CD14-positive monocyte (primary cell): ENCODE measurements at regions not wholly inside any gene's neighbourhood (a gene's known extent, or its start where the extent isn't known, plus 50 kb on each side); places are given as distances from the start of the nearest gene placed in this dataset.

Experiments used
- DNase-seq, 3 donors: peaks; one replicate each; pipeline ENCODE4 v3.0.0-alpha.2; 2011 to 2022
- H2AFZ ChIP-seq: 2 replicates; pipeline ENCODE4 v1.6.0; 2012; ENCODE audit warnings: mild to moderate bottlenecking, low read depth, low read length, inconsistent platforms; ENCODE audit not compliant: insufficient read depth, poor library complexity, severe bottlenecking
- H3K27ac ChIP-seq, 2 donors: 1 replicate in 1 of 2; 2 replicates in 1 of 2; pipeline ENCODE4 v1.5.1; 2012 to 2013; ENCODE audit warnings: low read length in 2 of 2, control low read depth in 1 of 2, inconsistent platforms in 1 of 2, low read depth in 1 of 2, mild to moderate bottlenecking in 1 of 2
- H3K27me3 ChIP-seq, 2 donors: one replicate each; pipeline versions ENCODE4 v1.6.0 to v1.6.1; 2011 to 2013; ENCODE audit warnings: low read length in 2 of 2; ENCODE audit not compliant: control insufficient read depth in 2 of 2, insufficient read depth in 2 of 2
- H3K36me3 ChIP-seq, 2 donors: replicated peaks in 1 of 2; 1 replicate in 1 of 2; 2 replicates in 1 of 2; pipeline versions ENCODE4 v1.5.1 to v1.6.1; 2012 to 2013; ENCODE audit warnings: low read length in 2 of 2, control low read depth in 1 of 2, inconsistent platforms in 1 of 2, mild to moderate bottlenecking in 1 of 2; ENCODE audit not compliant: insufficient read depth in 2 of 2, control insufficient read depth in 1 of 2
- H3K4me1 ChIP-seq, 2 donors: 1 replicate in 1 of 2; 2 replicates in 1 of 2; pipeline versions ENCODE4 v1.5.1 to v1.6.1; 2012 to 2013; ENCODE audit warnings: low read length in 2 of 2, control low read depth in 1 of 2, inconsistent platforms in 1 of 2, mild to moderate bottlenecking in 1 of 2, moderate library complexity in 1 of 2; ENCODE audit not compliant: insufficient read depth in 2 of 2, control insufficient read depth in 1 of 2
- H3K4me2 ChIP-seq: replicated peaks from 2 replicates; pipeline ENCODE3; 2012; ENCODE audit warnings: low read length, moderate library complexity, mild to moderate bottlenecking; ENCODE audit not compliant: poor library complexity, severe bottlenecking; ENCODE audit errors: extremely low read depth
- H3K4me3 ChIP-seq, 3 experiments: fragments of 200-600 bp in 1 of 3; sonication (generic) in 1 of 3; replicated peaks in 1 of 3; 1 replicate in 2 of 3; 2 replicates in 1 of 3; pipeline ENCODE4 v1.5.1; 2011 to 2013; ENCODE audit warnings: low read length in 3 of 3, mild to moderate bottlenecking in 3 of 3, control low read depth in 2 of 3, low read depth in 2 of 3, inconsistent platforms in 1 of 3, moderate library complexity in 1 of 3
- H3K79me2 ChIP-seq: 2 replicates; pipeline ENCODE4 v1.6.0; 2012; ENCODE audit warnings: mild to moderate bottlenecking, control low read depth, inconsistent platforms, low read length, moderate library complexity; ENCODE audit not compliant: insufficient read depth
- H3K9ac ChIP-seq: 2 replicates; pipeline ENCODE4 v1.6.0; 2017; ENCODE audit warnings: low read length, mild to moderate bottlenecking; ENCODE audit not compliant: insufficient read depth, poor library complexity, severe bottlenecking
- H3K9me3 ChIP-seq, 2 donors: replicated peaks in 1 of 2; 1 replicate in 1 of 2; 2 replicates in 1 of 2; pipeline versions ENCODE4 v1.5.1 to v1.6.1; 2012 to 2013; ENCODE audit warnings: low read length in 2 of 2, control low read depth in 1 of 2; ENCODE audit not compliant: control insufficient read depth in 1 of 2, insufficient read depth in 1 of 2
- H4K20me1 ChIP-seq: 2 replicates; pipeline ENCODE4 v1.6.0; 2012; ENCODE audit warnings: mild to moderate bottlenecking, low read length, control low read depth, moderate library complexity; ENCODE audit not compliant: insufficient read depth
- H3K27ac Mint-ChIP-seq, 7 donors: one replicate each; pipeline ENCODE4 v1.8.0; 2020; ENCODE audit warnings: mild to moderate bottlenecking in 7 of 7, mixed read lengths in 7 of 7, moderate library complexity in 6 of 7, inconsistent platforms in 2 of 7
- H3K27me3 Mint-ChIP-seq, 3 donors: one replicate each; pipeline ENCODE4 v1.8.0; 2021 to 2022; ENCODE audit warnings: low read depth in 3 of 3, mild to moderate bottlenecking in 3 of 3, mixed read lengths in 3 of 3, moderate library complexity in 3 of 3, inconsistent platforms in 1 of 3
- H3K36me3 Mint-ChIP-seq, 2 donors: one replicate each; pipeline ENCODE4 v1.8.0; 2020; ENCODE audit warnings: mixed read lengths in 2 of 2, inconsistent platforms in 1 of 2, mild to moderate bottlenecking in 1 of 2
- H3K4me1 Mint-ChIP-seq: one replicate; pipeline ENCODE4 v1.8.0; 2020; ENCODE audit warnings: mild to moderate bottlenecking, mixed read lengths
- H3K4me3 Mint-ChIP-seq, 2 donors: one replicate each; pipeline ENCODE4 v1.8.0; 2020; ENCODE audit warnings: mild to moderate bottlenecking in 2 of 2, mixed read lengths in 2 of 2, moderate library complexity in 1 of 2
- H3K9me3 Mint-ChIP-seq, 7 donors: one replicate each; pipeline ENCODE4 v1.8.0; 2020 to 2022; ENCODE audit warnings: mixed read lengths in 7 of 7, mild to moderate bottlenecking in 6 of 7, moderate library complexity in 6 of 7, inconsistent platforms in 2 of 7
- WGBS: methylation state at CpG from one replicate; pipeline ENCODE4 v1.1.5; 2013; ENCODE audit warnings: missing lambda C conversion rate; ENCODE audit not compliant: insufficient coverage; 5-methylcytosine and 5-hydroxymethylcytosine counted together
- intact Hi-C, 2 donors: fragments of 100-400 bp; cut with micrococcal nuclease; formaldehyde crosslinking; loops; one replicate each; pipeline versions ENCODE4 v1.15.0 to v1.15.1; 2023
- TF ChIP-seq, protein P1 (sequence below): fragments of 200-600 bp; IDR thresholded peaks from one replicate; pipeline ENCODE4 v1.8.0; 2022; ENCODE audit warnings: antibody characterized with exemption, mild to moderate bottlenecking

- Histone ChIP-seq H3K9ac (no peak overlapping the region), H3K27me3 (peaks cover 0 to 2% of the 10 kb centered on the region in 2 donors), H3K4me3 (no peak overlapping the region), H3K4me2 (no peak overlapping the region), H3K9me3 (no peaks in the 10 kb centered on the region), H3K36me3 (no peaks in the 10 kb centered on the region), H3K79me2 (no peaks in the 10 kb centered on the region), H3K4me1 (no peaks in the 10 kb centered on the region), H3K27ac (no peak overlapping the region), H2AFZ (no peak overlapping the region), H4K20me1 (no peaks in the 10 kb centered on the region)
- H3K36me3 Mint-ChIP-seq = no peaks in the 10 kb centered on the region
- intact Hi-C loops = no loop called here
- no peak for DNase-seq
- peaks cover 0 to 8% (median 5%) of the 10 kb centered on the region in 3 donors for H3K27me3 Mint-ChIP-seq
- TF ChIP-seq, protein P1, sequence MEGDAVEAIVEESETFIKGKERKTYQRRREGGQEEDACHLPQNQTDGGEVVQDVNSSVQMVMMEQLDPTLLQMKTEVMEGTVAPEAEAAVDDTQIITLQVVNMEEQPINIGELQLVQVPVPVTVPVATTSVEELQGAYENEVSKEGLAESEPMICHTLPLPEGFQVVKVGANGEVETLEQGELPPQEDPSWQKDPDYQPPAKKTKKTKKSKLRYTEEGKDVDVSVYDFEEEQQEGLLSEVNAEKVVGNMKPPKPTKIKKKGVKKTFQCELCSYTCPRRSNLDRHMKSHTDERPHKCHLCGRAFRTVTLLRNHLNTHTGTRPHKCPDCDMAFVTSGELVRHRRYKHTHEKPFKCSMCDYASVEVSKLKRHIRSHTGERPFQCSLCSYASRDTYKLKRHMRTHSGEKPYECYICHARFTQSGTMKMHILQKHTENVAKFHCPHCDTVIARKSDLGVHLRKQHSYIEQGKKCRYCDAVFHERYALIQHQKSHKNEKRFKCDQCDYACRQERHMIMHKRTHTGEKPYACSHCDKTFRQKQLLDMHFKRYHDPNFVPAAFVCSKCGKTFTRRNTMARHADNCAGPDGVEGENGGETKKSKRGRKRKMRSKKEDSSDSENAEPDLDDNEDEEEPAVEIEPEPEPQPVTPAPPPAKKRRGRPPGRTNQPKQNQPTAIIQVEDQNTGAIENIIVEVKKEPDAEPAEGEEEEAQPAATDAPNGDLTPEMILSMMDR = no peak
- WGBS = no CpG with 5 or more reads among the region's 1 CpG
- H3K9me3 Mint-ChIP-seq = no peaks in the 10 kb centered on the region
- H3K4me3 Mint-ChIP-seq = no peak overlapping the region
- H3K4me1 Mint-ChIP-seq = no peaks in the 10 kb centered on the region
- H3K27ac Mint-ChIP-seq = no peak overlapping the region
Observed at GRCh38 chr4:173943547-173943946, 339.9 kb downstream of the FBXO8 start.

DNA sequence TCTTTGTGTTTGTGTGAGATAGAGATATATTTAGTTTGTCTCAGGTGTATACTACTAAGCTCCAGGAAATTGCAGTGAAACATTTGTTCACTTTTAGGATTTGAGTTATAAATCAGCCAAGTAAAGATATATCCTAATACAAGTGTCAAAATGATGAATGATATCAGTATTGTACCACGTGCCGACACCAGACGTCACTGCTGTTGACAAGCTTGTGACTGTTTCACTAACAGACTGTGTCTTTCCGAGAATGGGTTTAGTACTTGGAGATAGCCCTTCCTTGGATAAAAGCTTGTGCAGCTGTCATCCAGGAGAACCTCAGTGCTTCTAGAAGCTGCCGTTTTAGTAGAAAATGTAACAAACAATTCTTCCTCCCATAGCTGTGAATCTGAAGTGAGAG lies 343.3 kb downstream of the FBXO8 start:
- no peak overlapping the region for H3K4me3 Mint-ChIP-seq
- intact Hi-C loops = no loop called here

More for the DNA sequence above, 343.3 kb downstream of the FBXO8 start:
- Mint-ChIP-seq H3K36me3 (no peaks in the 10 kb centered on the region), H3K27ac (no peak overlapping the region), H3K4me1 (no peaks in the 10 kb centered on the region), H3K27me3 (peaks cover 3 to 10% (median 10%) of the 10 kb centered on the region in 3 donors), H3K9me3 (peaks cover 0 to 3% (median 0%) of the 10 kb centered on the region in 7 donors)
- Histone ChIP-seq H3K4me2 (no peak overlapping the region), H3K4me1 (no peaks in the 10 kb centered on the region), H3K4me3 (no peak overlapping the region), H3K9me3 (no peaks in the 10 kb centered on the region), H3K27ac (no peak overlapping the region), H4K20me1 (no peaks in the 10 kb centered on the region), H3K36me3 (no peaks in the 10 kb centered on the region), H3K9ac (no peak overlapping the region), H3K27me3 (no peaks in the 10 kb centered on the region), H2AFZ (no peak overlapping the region), H3K79me2 (no peaks in the 10 kb centered on the region)
- TF ChIP-seq, protein P1 = no peak
- 90% methylated on average over 2 of the region's 5 CpGs for WGBS
- DNase-seq = no peak
